ENCODE measurements at regions not wholly inside any gene's neighbourhood (a gene's known extent, or its start where the extent isn't known, plus 50 kb on each side); places are given as distances from the start of the nearest gene placed in this dataset.

GRCh38 chr9:85224301-85224700 lies 517.5 kb downstream of the AGTPBP1 start:
- TF ChIP-seq ZNF274 (IDR thresholded peaks at IDR 0.05; ENCODE audit: low read depth, low read length) (no peak), SUZ12 (IDR thresholded peaks at IDR 0.05; ENCODE audit: extremely low read depth, insufficient read depth, insufficient read length) (no peak), YY1 (IDR thresholded peaks at IDR 0.05; ENCODE audit: insufficient read depth, insufficient read length) (no peak)

Measured in NT2/D1 (cell line).